Cardiac muscle cell (in vitro differentiated cells and primary cell): ENCODE measurements at regions not wholly inside any gene's neighbourhood (a gene's known extent, or its start where the extent isn't known, plus 50 kb on each side); places are given as distances from the start of the nearest gene placed in this dataset.

ENCODE experiments used
- DNase-seq, 2 donors: peaks; one replicate each; pipeline versions ENCODE4 v3.0.0 to v3.0.0-alpha.2; 2010 to 2017; ENCODE audit warnings: low read depth in 1 of 2, low spot score in 1 of 2
- H3K27ac ChIP-seq: fragments of 200-600 bp; sonication (generic); 2 replicates; pipeline ENCODE4 v1.5.1; 2016
- H3K27me3 ChIP-seq: fragments of 200-600 bp; sonication (generic); 2 replicates; pipeline ENCODE4 v1.6.0; 2016; ENCODE audit warnings: control low read depth
- H3K36me3 ChIP-seq: fragments of 200-600 bp; sonication (generic); 2 replicates; pipeline ENCODE4 v1.5.1; 2016; ENCODE audit warnings: control low read depth
- H3K4me1 ChIP-seq: fragments of 200-600 bp; sonication (generic); 2 replicates; pipeline ENCODE4 v1.8.1; 2017; ENCODE audit warnings: low read depth, mild to moderate bottlenecking, mixed run types
- H3K4me3 ChIP-seq: fragments of 200-600 bp; sonication (generic); 2 replicates; pipeline ENCODE4 v1.5.1; 2016; ENCODE audit warnings: mild to moderate bottlenecking
- H3K9me3 ChIP-seq: fragments of 200-600 bp; sonication (generic); 2 replicates; pipeline ENCODE4 v1.5.1; 2017; ENCODE audit warnings: low read depth, mild to moderate bottlenecking, control low read depth
- TF ChIP-seq, protein P1 (sequence below): IDR thresholded peaks from 2 replicates; pipeline ENCODE4 v1.5.1; 2012; ENCODE audit warnings: low read depth, mild to moderate bottlenecking, low read length

DNA sequence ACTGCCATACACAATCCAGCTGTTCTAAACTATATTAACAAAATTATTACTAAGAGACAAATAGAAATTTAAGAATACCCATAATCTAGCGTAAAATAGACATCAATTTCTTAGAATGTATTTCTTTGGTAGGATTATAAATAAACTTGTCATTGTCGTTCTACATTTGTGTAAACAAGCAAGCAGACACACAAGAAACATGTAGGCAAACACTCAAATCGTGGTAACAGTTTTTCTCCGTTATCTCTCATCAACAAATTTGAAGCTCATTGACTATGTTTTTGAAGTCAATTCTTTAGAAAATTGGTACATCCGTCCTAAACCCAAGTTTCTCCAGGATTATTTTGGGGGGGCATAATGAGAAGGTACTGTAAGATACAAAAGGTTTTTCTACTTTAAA, 832.2 kb downstream of the DTWD2 start:
- no peak overlapping the region for H3K27ac ChIP-seq
- DNase-seq, result no peak
- no peaks in the 10 kb centered on the region for H3K27me3 ChIP-seq
- H3K36me3 ChIP-seq, result no peaks in the 10 kb centered on the region
- no peak overlapping the region for H3K4me3 ChIP-seq
- H3K9me3 ChIP-seq, result no peaks in the 10 kb centered on the region
- H3K4me1 ChIP-seq, result peaks cover 5% of the 10 kb centered on the region
- TF ChIP-seq, protein P1, sequence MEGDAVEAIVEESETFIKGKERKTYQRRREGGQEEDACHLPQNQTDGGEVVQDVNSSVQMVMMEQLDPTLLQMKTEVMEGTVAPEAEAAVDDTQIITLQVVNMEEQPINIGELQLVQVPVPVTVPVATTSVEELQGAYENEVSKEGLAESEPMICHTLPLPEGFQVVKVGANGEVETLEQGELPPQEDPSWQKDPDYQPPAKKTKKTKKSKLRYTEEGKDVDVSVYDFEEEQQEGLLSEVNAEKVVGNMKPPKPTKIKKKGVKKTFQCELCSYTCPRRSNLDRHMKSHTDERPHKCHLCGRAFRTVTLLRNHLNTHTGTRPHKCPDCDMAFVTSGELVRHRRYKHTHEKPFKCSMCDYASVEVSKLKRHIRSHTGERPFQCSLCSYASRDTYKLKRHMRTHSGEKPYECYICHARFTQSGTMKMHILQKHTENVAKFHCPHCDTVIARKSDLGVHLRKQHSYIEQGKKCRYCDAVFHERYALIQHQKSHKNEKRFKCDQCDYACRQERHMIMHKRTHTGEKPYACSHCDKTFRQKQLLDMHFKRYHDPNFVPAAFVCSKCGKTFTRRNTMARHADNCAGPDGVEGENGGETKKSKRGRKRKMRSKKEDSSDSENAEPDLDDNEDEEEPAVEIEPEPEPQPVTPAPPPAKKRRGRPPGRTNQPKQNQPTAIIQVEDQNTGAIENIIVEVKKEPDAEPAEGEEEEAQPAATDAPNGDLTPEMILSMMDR, result no peak

DNA sequence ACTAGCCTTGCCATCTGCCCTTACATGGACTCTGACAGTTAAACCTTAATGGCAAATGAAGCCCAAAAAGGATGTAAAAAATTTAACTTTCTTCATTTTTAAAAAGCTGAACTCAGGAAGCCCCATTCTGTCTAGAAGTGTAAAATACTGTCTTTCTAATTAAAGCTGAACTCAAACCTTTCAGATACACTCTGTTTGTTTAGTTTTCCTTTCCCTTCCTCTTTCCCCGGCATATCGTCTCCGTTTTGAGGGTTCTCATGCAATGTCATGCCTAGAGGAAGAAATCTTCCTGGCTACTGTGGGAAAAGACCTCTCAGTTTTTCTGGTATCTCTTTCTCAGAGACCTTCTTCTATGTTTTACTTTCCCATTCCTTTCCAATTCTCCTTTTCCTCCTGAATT, 841.5 kb downstream of the DTWD2 start:
- no peaks in the 10 kb centered on the region for H3K27me3 ChIP-seq
- H3K27ac ChIP-seq, result no peak overlapping the region
- TF ChIP-seq, protein P1, result no peak
- no peaks in the 10 kb centered on the region for H3K36me3 ChIP-seq
- no peaks in the 10 kb centered on the region for H3K9me3 ChIP-seq
- no peaks in the 10 kb centered on the region for H3K4me1 ChIP-seq
- H3K4me3 ChIP-seq, result no peak overlapping the region
- DNase-seq, result no peak

DNA sequence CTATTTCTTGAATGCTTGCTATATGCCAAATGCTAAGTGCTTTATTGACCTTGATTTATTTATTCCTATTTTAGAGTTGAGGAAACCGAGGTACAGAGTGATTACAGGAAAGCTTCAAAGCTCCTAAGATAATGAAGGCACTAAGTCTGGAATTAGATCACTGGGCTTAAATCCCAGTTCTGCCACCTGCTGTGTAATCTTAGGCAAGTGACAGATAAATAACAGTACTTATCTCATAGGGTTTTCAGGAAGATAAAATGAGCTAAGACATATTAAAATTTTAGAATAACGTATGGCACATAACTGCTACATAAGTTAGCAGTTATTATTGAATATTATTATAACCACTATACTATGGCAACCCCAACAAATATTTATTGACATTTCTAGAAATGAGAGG, 843.8 kb downstream of the DTWD2 start:
- Histone ChIP-seq H3K36me3 (no peaks in the 10 kb centered on the region), H3K4me3 (no peak overlapping the region), H3K4me1 (no peaks in the 10 kb centered on the region), H3K27ac (no peak overlapping the region), H3K9me3 (no peaks in the 10 kb centered on the region), H3K27me3 (no peaks in the 10 kb centered on the region)
- TF ChIP-seq, protein P1, result no peak
- no peak for DNase-seq

DNA sequence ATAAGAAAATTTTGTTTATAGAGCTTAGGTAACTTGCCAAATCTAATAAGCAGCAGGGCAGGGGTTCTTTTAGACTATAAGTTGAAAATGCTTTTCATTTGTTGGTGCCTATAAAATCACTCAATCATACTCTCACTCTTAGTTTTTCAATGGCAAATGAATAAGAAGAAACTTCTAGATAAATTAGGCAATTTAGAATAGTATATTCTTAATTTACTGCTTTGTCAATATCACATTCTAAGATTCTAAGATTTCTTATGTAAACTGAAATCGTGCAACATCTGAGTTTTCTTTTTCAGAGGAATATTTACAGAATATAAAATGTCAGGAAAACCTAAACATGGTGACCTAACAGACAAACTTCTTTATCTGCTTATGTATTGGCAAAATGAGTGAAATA, 849.0 kb downstream of the DTWD2 start:
- H3K9me3 ChIP-seq, result no peaks in the 10 kb centered on the region
- DNase-seq, result no peak
- no peak overlapping the region for H3K27ac ChIP-seq
- no peaks in the 10 kb centered on the region for H3K4me1 ChIP-seq
- TF ChIP-seq, protein P1, result no peak
- H3K4me3 ChIP-seq, result no peak overlapping the region
- H3K27me3 ChIP-seq, result no peaks in the 10 kb centered on the region
- H3K36me3 ChIP-seq, result no peaks in the 10 kb centered on the region

DNA sequence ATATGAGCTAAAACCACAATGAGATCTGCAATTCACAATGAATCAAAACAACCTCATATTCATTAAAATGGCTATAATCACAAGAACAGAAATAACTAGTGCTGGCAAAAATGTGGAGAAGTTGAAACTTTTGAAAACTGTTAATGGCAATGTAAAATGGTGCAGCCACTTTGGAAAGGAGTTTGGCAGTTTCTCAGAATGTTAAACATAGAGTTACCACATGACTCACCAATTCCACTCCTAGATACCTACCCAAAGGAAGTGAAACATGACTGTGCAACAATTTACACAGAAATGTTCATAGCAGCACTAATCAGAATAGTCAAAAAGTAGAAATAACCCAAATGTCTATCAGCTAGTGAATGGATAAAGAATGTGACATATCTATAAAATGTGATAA, 862.2 kb downstream of the DTWD2 start:
- Histone ChIP-seq H3K4me1 (no peaks in the 10 kb centered on the region), H3K27me3 (no peaks in the 10 kb centered on the region), H3K9me3 (no peaks in the 10 kb centered on the region), H3K36me3 (no peaks in the 10 kb centered on the region), H3K4me3 (no peak overlapping the region), H3K27ac (no peak overlapping the region)
- no peak for DNase-seq
- TF ChIP-seq, protein P1, result no peak

DNA sequence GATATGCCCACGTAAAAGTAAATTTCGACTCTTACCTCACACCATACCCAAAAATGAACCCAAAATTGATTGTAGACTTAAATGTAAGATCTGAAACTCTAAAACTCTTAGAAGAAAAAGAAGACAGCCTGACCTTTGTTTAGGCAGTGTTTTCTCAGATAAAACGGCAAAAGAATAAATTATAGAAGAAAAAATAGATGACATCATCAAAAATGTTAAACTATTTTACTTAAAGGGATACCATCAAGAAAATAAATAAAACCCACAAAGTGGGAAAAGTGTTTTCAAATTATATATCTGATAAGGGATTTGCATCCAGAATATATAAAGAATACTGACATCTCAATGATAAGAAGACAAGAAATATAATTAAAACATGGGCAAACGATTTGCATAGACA, 862.7 kb downstream of the DTWD2 start:
- no peak for DNase-seq
- Histone ChIP-seq H3K36me3 (no peaks in the 10 kb centered on the region), H3K27me3 (no peaks in the 10 kb centered on the region), H3K4me1 (no peaks in the 10 kb centered on the region), H3K9me3 (no peaks in the 10 kb centered on the region), H3K27ac (no peak overlapping the region), H3K4me3 (no peak overlapping the region)
- TF ChIP-seq, protein P1, result no peak
